ENCODE measurements at regions not wholly inside any gene's neighbourhood (a gene's known extent, or its start where the extent isn't known, plus 50 kb on each side); places are given as distances from the start of the nearest gene placed in this dataset.
A peak's percentile ranks its signal among the peaks of the same experiment; 100 is the strongest.

DNA sequence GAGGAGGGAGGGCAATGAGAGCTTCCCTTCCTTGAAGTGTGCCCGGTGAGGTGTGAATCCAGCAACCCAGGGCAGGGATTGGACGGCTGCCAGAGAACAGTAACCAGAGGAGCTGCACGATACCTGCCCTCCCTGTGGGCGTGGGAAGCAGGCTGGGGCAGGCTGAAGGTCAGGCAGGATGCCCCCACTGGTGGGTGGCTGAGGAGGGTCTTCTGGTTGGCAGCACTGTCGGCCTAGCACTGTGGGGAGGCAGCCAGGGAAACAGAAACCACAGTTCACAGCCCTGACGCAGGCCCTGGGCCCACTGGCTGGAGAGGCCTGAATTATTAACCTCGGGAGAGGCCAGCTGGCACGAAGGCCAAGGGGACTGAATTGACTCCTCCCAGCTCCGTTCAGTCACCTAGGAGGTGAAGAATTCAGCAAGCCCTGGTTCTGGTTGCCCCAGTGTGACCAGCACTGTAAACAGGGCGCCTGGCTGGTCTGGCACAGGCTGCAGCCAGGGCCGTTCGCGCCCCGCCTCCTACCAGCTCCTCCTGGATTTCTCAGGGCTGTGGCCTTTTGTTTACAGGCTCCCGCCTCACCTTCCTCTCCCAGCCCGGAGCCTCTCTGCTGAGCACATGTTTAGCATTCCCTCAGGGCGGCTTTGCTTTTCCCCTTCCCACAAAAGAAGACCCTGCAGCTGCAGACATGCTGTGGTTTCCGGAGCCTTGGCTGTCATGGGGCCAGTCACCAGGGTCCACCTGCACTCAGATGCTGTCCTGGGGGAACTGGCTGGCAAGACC lies 97.8 kb downstream of the B3GNT2 start:
- peak; percentile 14; the same call in 1 of the 2 replicates for TF ChIP-seq RAD21 (IDR thresholded peaks at IDR 0.05; ENCODE audit: low read depth)
- peak; percentile 91 for TF ChIP-seq NFIC (IDR thresholded peaks at IDR 0.05)
- no peak for TF ChIP-seq CREB1 (IDR thresholded peaks at IDR 0.05; ENCODE audit: low read depth)
- TF ChIP-seq CEBPB (IDR thresholded peaks at IDR 0.05), result no peak; the same call in 1 of the 2 replicates
- no peak; the same call in 1 of the 2 replicates for TF ChIP-seq YY1 (IDR thresholded peaks at IDR 0.05; ENCODE audit: low read depth)
- 0 out of 2 replicates have a peak, but pooled peaks have one; percentile 25 for TF ChIP-seq TAF1 (IDR thresholded peaks at IDR 0.05; ENCODE audit: low read depth)
- TF ChIP-seq MAX (IDR thresholded peaks at IDR 0.05), result peak; percentile 72
- TF ChIP-seq, protein P1, sequence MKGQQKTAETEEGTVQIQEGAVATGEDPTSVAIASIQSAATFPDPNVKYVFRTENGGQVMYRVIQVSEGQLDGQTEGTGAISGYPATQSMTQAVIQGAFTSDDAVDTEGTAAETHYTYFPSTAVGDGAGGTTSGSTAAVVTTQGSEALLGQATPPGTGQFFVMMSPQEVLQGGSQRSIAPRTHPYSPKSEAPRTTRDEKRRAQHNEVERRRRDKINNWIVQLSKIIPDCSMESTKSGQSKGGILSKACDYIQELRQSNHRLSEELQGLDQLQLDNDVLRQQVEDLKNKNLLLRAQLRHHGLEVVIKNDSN (IDR thresholded peaks at IDR 0.05), result no peak
- TF ChIP-seq EGR1 (IDR thresholded peaks at IDR 0.05), result peak; percentile 85
- TF ChIP-seq TEAD4 (IDR thresholded peaks at IDR 0.05), result peak; percentile 76
- peak; percentile 74 for TF ChIP-seq EP300 (IDR thresholded peaks at IDR 0.05; ENCODE audit: borderline replicate concordance)
- peak; percentile 88 for TF ChIP-seq ZBTB7A (IDR thresholded peaks at IDR 0.05; ENCODE audit: low read depth)
- TF ChIP-seq FOXM1 (IDR thresholded peaks at IDR 0.05; ENCODE audit: borderline replicate concordance, low read depth), result 0 out of 2 replicates have a peak, but pooled peaks have one; percentile 8
- TF ChIP-seq, protein P2, sequence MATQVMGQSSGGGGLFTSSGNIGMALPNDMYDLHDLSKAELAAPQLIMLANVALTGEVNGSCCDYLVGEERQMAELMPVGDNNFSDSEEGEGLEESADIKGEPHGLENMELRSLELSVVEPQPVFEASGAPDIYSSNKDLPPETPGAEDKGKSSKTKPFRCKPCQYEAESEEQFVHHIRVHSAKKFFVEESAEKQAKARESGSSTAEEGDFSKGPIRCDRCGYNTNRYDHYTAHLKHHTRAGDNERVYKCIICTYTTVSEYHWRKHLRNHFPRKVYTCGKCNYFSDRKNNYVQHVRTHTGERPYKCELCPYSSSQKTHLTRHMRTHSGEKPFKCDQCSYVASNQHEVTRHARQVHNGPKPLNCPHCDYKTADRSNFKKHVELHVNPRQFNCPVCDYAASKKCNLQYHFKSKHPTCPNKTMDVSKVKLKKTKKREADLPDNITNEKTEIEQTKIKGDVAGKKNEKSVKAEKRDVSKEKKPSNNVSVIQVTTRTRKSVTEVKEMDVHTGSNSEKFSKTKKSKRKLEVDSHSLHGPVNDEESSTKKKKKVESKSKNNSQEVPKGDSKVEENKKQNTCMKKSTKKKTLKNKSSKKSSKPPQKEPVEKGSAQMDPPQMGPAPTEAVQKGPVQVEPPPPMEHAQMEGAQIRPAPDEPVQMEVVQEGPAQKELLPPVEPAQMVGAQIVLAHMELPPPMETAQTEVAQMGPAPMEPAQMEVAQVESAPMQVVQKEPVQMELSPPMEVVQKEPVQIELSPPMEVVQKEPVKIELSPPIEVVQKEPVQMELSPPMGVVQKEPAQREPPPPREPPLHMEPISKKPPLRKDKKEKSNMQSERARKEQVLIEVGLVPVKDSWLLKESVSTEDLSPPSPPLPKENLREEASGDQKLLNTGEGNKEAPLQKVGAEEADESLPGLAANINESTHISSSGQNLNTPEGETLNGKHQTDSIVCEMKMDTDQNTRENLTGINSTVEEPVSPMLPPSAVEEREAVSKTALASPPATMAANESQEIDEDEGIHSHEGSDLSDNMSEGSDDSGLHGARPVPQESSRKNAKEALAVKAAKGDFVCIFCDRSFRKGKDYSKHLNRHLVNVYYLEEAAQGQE (IDR thresholded peaks at IDR 0.05; ENCODE audit: low read depth), result no peak
- peak; percentile 78 for TF ChIP-seq TCF12 (IDR thresholded peaks at IDR 0.05; ENCODE audit: low read depth)

DNA sequence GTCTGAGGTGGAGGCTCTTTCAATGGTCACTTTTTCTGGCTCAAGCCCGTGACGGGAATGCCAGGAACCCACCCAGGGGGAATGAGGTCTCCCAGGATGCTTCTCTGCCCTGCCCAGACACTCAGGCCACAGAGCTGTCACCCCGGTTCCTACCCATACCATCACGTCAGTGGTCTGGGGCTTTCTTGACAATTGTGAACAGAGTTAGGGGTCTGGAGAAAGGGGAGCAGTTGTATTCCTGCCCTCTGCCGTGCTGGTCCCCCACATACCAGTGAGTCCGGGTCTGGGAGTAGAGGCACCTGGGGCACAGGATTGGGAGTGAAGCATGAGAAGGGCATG lies 97.2 kb downstream of the B3GNT2 start:
- no peak for TF ChIP-seq CREB1 (IDR thresholded peaks at IDR 0.05; ENCODE audit: low read depth)
- TF ChIP-seq EGR1 (IDR thresholded peaks at IDR 0.05), result no peak
- TF ChIP-seq, protein P2 (IDR thresholded peaks at IDR 0.05; ENCODE audit: low read depth), result no peak
- TF ChIP-seq ZBTB7A (IDR thresholded peaks at IDR 0.05; ENCODE audit: low read depth), result no peak
- TF ChIP-seq YY1 (IDR thresholded peaks at IDR 0.05; ENCODE audit: low read depth), result no peak
- no peak for TF ChIP-seq TAF1 (IDR thresholded peaks at IDR 0.05; ENCODE audit: low read depth)
- no peak for TF ChIP-seq FOXM1 (IDR thresholded peaks at IDR 0.05; ENCODE audit: borderline replicate concordance, low read depth)
- TF ChIP-seq TCF12 (IDR thresholded peaks at IDR 0.05; ENCODE audit: low read depth), result no peak
- no peak for TF ChIP-seq MAX (IDR thresholded peaks at IDR 0.05)
- TF ChIP-seq EP300 (IDR thresholded peaks at IDR 0.05; ENCODE audit: borderline replicate concordance), result no peak
- TF ChIP-seq RAD21 (IDR thresholded peaks at IDR 0.05; ENCODE audit: low read depth), result no peak
- TF ChIP-seq TEAD4 (IDR thresholded peaks at IDR 0.05), result no peak
- no peak for TF ChIP-seq CEBPB (IDR thresholded peaks at IDR 0.05)
- no peak for TF ChIP-seq NFIC (IDR thresholded peaks at IDR 0.05)
- TF ChIP-seq, protein P1 (IDR thresholded peaks at IDR 0.05), result no peak

DNA sequence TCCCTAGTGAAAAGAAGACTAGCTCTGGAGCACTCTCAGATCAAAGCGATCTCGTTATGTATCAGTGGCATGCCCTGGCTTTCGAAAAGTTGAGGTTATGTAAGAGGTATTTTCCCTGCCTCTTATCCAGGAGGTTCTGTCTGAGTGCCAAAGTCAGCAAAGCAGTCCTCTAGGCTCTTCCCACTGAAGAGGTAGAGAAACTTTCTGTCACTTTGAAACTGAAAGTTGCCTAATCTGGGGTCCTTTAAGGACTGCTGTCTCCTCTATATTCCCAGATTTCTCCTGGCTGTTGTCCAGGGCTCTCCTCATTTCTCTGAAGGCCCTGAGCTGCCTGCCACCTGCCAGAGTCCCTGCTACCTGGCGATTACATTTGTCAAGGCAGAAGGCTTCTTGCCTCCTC lies 96.3 kb downstream of the B3GNT2 start:
- TF ChIP-seq CEBPB (IDR thresholded peaks at IDR 0.05), result 0 out of 2 replicates have a peak, but pooled peaks have one; percentile 15
- no peak for TF ChIP-seq MAX (IDR thresholded peaks at IDR 0.05)

DNA sequence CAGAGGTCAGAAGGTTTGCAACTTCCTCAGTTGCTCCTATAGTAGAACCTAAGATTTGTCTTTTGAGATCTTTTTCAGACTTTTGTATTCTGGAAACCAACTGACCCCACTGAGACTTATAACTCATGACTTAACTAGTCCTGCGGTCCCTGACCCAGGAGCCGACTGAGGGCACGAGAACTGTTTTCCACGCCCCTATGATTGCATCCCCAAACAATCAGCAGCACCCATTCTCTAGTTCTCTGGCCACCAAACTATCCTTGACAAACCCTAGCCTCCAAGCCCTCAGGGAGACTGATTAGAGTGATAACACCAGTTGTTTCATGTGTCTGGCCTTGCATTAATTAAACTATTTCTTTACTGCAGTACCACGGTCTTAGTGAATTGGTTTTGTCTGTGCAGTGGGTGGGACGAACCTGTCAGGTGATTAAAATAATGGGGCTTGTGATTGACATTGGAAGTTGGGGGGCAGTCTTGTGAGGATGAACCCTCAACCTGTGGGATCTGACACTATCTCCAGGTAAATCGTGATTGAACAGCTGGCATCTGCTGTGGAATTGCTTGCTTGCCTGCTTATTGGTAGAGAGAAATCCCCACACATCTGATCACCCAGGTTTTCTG lies 95.7 kb downstream of the B3GNT2 start:
- TF ChIP-seq TAF1 (IDR thresholded peaks at IDR 0.05; ENCODE audit: low read depth) (no peak), EGR1 (IDR thresholded peaks at IDR 0.05) (no peak), RAD21 (IDR thresholded peaks at IDR 0.05; ENCODE audit: low read depth) (no peak), TCF12 (IDR thresholded peaks at IDR 0.05; ENCODE audit: low read depth) (no peak), MAX (IDR thresholded peaks at IDR 0.05) (no peak)
- TF ChIP-seq, protein P1 (IDR thresholded peaks at IDR 0.05), result no peak
- TF ChIP-seq, protein P2 (IDR thresholded peaks at IDR 0.05; ENCODE audit: low read depth), result no peak
